Panc1 (cell line): ENCODE measurements at regions not wholly inside any gene's neighbourhood (a gene's known extent, or its start where the extent isn't known, plus 50 kb on each side); places are given as distances from the start of the nearest gene placed in this dataset.

Experiments used
- ATAC-seq: fragments of 200-7000 bp; cut with Tn5 transposase; 2 replicates; pipeline ENCODE4 v1.9.1; 2020; ENCODE audit warnings: mild to moderate bottlenecking, moderate library complexity
- BruUV-seq: library from RNA; stranded (reverse); fragments of 400-500 nt; replicated peaks from 2 replicates; lab custom pipeline; 2021; lab: Mats Ljungman, UMichigan
- CTCF ChIA-PET: fragments of 300-600 bp; sonication (Branson Sonifier 250); formaldehyde crosslinking; loops from one replicate; lab custom pipeline; 2022; ENCODE audit warnings: antibody characterized with exemption; lab: Charles Lee
- POLR2A ChIA-PET: fragments of 300-600 bp; sonication (Branson Sonifier 250); formaldehyde crosslinking; loops from one replicate; lab custom pipeline; 2022; ENCODE audit warnings: antibody characterized with exemption; lab: Charles Lee
- DNase-seq: peaks from one replicate; pipeline ENCODE4 v3.0.0-alpha.2; 2010; ENCODE audit warnings: low read depth, low spot score
- H3K27ac ChIP-seq: 2 replicates; pipeline ENCODE4 v1.5.1; 2011; ENCODE audit warnings: mild to moderate bottlenecking, low read length, inconsistent platforms
- H3K27me3 ChIP-seq: fragments of 200-500 bp; sonication (Bioruptor generic); 2 replicates; pipeline ENCODE4 v1.6.0; 2014; ENCODE audit warnings: low read length, inconsistent platforms; ENCODE audit not compliant: control insufficient read depth, insufficient read depth
- H3K36me3 ChIP-seq: fragments of 200-500 bp; sonication (Bioruptor generic); 2 replicates; pipeline ENCODE4 v1.5.1; 2014; ENCODE audit warnings: inconsistent platforms, mild to moderate bottlenecking, low read length, moderate library complexity; ENCODE audit not compliant: control insufficient read depth, insufficient read depth
- H3K4me1 ChIP-seq: 2 replicates; pipeline ENCODE4 v1.5.1; 2011; ENCODE audit warnings: inconsistent platforms, mild to moderate bottlenecking, low read length, moderate library complexity; ENCODE audit not compliant: control insufficient read depth, insufficient read depth
- H3K4me3 ChIP-seq, 2 experiments: 2 replicates each; pipeline ENCODE4 v1.5.1; 2011 to 2012; ENCODE audit warnings: low read depth in 2 of 2, low read length in 2 of 2, mild to moderate bottlenecking in 2 of 2, inconsistent platforms in 1 of 2, moderate library complexity in 1 of 2
- H3K9me3 ChIP-seq: fragments of 200-500 bp; sonication (Bioruptor generic); 2 replicates; pipeline ENCODE4 v1.5.1; 2014; ENCODE audit warnings: low read depth, mild to moderate bottlenecking, inconsistent platforms, low read length, moderate library complexity; ENCODE audit not compliant: control insufficient read depth, insufficient read depth
- POLR2AphosphoS5 ChIP-seq: IDR thresholded peaks from 2 replicates; pipeline ENCODE4 v1.6.1; 2012; ENCODE audit warnings: mild to moderate bottlenecking, low read depth, low read length, moderate library complexity
- SIN3A ChIP-seq: IDR thresholded peaks from 2 replicates; pipeline ENCODE4 v1.6.1; 2012; ENCODE audit warnings: low read depth, mild to moderate bottlenecking, low read length, moderate library complexity, borderline replicate concordance; ENCODE audit not compliant: insufficient read depth
- TCF7L2 ChIP-seq: IDR thresholded peaks from 2 replicates; pipeline ENCODE4 v1.6.1; 2011; ENCODE audit warnings: mild to moderate bottlenecking, low read depth, low read length, inconsistent platforms
- in situ Hi-C: cut with HindIII; loops from 2 replicates; pipeline ENCODE4 v1.10.0; 2016; ENCODE audit warnings: low sequenced_read_pairs, low pct_unique_long_range_greater_than_20kb
- intact Hi-C: fragments of 100-400 bp; cut with micrococcal nuclease; formaldehyde crosslinking; loops from one replicate; pipeline ENCODE4 v1.10.0; 2022; ENCODE audit not compliant: unreplicated experiment
- TF ChIP-seq, protein P1 (sequence below), 2 experiments: IDR thresholded peaks; 2 replicates each; pipeline ENCODE4 v1.6.1; 2011 to 2012; ENCODE audit warnings: low read depth in 2 of 2, control low read depth in 1 of 2, low read length in 1 of 2, mild to moderate bottlenecking in 1 of 2, moderate library complexity in 1 of 2; ENCODE audit not compliant: insufficient read depth in 1 of 2
- TF ChIP-seq, protein P2 (sequence below): fragments of 450-650 bp; IDR thresholded peaks from 2 replicates; pipeline ENCODE4 v1.5.1; 2017; ENCODE audit warnings: mild to moderate bottlenecking

DNA sequence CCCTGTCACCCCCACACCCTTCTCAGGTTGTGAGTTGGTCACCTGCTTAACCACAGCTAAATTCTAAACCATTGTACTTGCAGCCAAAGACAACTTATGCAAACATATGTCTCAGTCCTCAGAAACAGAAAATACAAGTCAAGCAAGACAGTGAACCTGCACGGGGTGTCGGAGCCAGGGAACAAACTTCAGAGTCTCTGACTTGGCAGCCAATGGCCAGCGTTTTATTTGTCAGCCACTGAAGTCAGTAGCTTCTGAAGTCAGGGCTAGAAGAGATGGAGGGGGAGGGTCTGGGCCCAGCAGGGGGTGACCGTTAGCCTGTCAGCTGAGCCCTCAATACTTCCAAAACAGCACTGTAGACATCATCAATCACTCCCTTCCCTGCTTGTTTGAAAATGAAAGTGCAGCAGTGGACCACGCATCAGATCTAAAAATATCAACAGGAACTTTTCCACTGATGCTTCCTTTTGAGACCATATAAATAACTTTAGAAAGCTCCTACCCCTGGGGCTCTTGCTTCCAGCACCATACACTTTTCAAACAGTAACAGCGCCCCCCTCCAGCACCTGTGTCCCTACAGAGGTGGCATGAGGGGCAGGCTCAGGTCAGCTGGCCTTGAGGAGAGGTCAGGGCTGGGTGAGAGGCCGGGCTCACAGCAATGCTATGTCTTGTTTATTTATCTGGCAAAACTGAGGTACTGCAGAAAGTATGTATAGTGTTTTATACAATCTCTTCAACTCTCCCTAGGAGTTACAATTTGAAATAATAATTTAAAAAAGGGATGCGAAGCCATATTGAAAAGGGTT is 142.5 kb downstream of the ACER2 start:
- ChIA-PET CTCF (no interaction called here), POLR2A (no interaction called here)
- intact Hi-C loops (no loop called here), in situ Hi-C loops (no loop called here)
- Histone ChIP-seq H3K4me1 (no peaks in the 10 kb centered on the region), H3K4me3 (no peak overlapping the region), H3K27me3 (no peaks in the 10 kb centered on the region), H3K27ac (no peak overlapping the region), H3K9me3 (no peaks in the 10 kb centered on the region), H3K36me3 (no peaks in the 10 kb centered on the region)
- no peak for DNase-seq
- no TSS peak for BruUV-seq
- TF ChIP-seq, protein P1, sequence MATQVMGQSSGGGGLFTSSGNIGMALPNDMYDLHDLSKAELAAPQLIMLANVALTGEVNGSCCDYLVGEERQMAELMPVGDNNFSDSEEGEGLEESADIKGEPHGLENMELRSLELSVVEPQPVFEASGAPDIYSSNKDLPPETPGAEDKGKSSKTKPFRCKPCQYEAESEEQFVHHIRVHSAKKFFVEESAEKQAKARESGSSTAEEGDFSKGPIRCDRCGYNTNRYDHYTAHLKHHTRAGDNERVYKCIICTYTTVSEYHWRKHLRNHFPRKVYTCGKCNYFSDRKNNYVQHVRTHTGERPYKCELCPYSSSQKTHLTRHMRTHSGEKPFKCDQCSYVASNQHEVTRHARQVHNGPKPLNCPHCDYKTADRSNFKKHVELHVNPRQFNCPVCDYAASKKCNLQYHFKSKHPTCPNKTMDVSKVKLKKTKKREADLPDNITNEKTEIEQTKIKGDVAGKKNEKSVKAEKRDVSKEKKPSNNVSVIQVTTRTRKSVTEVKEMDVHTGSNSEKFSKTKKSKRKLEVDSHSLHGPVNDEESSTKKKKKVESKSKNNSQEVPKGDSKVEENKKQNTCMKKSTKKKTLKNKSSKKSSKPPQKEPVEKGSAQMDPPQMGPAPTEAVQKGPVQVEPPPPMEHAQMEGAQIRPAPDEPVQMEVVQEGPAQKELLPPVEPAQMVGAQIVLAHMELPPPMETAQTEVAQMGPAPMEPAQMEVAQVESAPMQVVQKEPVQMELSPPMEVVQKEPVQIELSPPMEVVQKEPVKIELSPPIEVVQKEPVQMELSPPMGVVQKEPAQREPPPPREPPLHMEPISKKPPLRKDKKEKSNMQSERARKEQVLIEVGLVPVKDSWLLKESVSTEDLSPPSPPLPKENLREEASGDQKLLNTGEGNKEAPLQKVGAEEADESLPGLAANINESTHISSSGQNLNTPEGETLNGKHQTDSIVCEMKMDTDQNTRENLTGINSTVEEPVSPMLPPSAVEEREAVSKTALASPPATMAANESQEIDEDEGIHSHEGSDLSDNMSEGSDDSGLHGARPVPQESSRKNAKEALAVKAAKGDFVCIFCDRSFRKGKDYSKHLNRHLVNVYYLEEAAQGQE (IDR thresholded peaks at IDR 0.05; ENCODE audit: insufficient read depth in 1 of 2, low read depth in 2 of 2, low read length in 1 of 2): no peak
- TF ChIP-seq POLR2AphosphoS5 (no peak), SIN3A (no peak), TCF7L2 (no peak)
- TF ChIP-seq, protein P2, sequence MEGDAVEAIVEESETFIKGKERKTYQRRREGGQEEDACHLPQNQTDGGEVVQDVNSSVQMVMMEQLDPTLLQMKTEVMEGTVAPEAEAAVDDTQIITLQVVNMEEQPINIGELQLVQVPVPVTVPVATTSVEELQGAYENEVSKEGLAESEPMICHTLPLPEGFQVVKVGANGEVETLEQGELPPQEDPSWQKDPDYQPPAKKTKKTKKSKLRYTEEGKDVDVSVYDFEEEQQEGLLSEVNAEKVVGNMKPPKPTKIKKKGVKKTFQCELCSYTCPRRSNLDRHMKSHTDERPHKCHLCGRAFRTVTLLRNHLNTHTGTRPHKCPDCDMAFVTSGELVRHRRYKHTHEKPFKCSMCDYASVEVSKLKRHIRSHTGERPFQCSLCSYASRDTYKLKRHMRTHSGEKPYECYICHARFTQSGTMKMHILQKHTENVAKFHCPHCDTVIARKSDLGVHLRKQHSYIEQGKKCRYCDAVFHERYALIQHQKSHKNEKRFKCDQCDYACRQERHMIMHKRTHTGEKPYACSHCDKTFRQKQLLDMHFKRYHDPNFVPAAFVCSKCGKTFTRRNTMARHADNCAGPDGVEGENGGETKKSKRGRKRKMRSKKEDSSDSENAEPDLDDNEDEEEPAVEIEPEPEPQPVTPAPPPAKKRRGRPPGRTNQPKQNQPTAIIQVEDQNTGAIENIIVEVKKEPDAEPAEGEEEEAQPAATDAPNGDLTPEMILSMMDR: no peak
- no peak for ATAC-seq

DNA sequence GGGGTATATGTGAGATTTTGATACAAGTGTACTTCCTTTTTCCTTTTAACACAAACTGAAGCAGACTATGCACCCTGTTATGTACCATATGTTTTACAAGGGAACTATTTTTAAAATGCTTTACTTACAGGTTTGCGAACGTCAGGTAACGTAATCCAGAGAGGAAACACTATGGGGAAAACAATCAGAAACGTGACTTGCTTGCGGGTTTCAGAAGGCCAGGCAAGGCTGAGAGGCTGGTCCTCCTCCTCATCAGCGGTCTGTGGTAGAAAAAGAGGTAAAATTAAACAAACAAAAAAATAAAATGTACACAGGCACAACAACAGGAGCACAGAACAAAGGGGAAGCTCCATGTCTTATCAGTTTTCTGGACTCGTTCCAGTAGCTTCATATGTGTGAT is 141.2 kb downstream of the ACER2 start:
- BruUV-seq: no TSS peak
- TF ChIP-seq POLR2AphosphoS5 (no peak), SIN3A (no peak), TCF7L2 (no peak)
- TF ChIP-seq, protein P1 (IDR thresholded peaks at IDR 0.05; ENCODE audit: insufficient read depth in 1 of 2, low read depth in 2 of 2, low read length in 1 of 2): no peak
- TF ChIP-seq, protein P2: no peak
- Histone ChIP-seq H3K4me3 (no peak overlapping the region), H3K27ac (no peak overlapping the region), H3K36me3 (no peaks in the 10 kb centered on the region), H3K27me3 (no peaks in the 10 kb centered on the region), H3K9me3 (no peaks in the 10 kb centered on the region), H3K4me1 (no peaks in the 10 kb centered on the region)
- intact Hi-C loops (no loop called here), in situ Hi-C loops (no loop called here)
- POLR2A ChIA-PET: interaction anchor here (0.7 kb wide), 1 partner anchor 279 kb away, joined by 3 read pairs; no protein-coding TSS in a partner anchor
- CTCF ChIA-PET: no interaction called here
- ATAC-seq (no peak), DNase-seq (no peak)
